Mesenchymal stem cell (in vitro differentiated cells and primary cell): ENCODE measurements at regions not wholly inside any gene's neighbourhood (a gene's known extent, or its start where the extent isn't known, plus 50 kb on each side); places are given as distances from the start of the nearest gene placed in this dataset.

ENCODE experiments used
- DNase-seq: peaks from one replicate; pipeline ENCODE4 v3.0.0-alpha.2; 2013
- H2AFZ ChIP-seq: one replicate; pipeline ENCODE4 v1.6.1; 2013; ENCODE audit warnings: low read depth, mild to moderate bottlenecking, control low read depth, inconsistent platforms, low read length, moderate library complexity
- H2AK5ac ChIP-seq: 2 replicates; pipeline ENCODE4 v1.6.1; 2013; ENCODE audit warnings: low read length, moderate library complexity, mild to moderate bottlenecking, inconsistent platforms; ENCODE audit not compliant: severe bottlenecking
- H2BK120ac ChIP-seq: one replicate; pipeline ENCODE4 v1.6.1; 2013; ENCODE audit warnings: low read depth, mild to moderate bottlenecking, inconsistent platforms, low read length, moderate library complexity
- H2BK12ac ChIP-seq, 2 experiments: one replicate each; pipeline ENCODE4 v1.6.1; 2013; ENCODE audit warnings: inconsistent platforms in 2 of 2, low read length in 2 of 2, mild to moderate bottlenecking in 2 of 2, moderate library complexity in 2 of 2, control low read depth in 1 of 2
- H2BK15ac ChIP-seq: one replicate; pipeline ENCODE4 v1.6.1; 2013; ENCODE audit warnings: mild to moderate bottlenecking, low read depth, inconsistent platforms; ENCODE audit not compliant: poor library complexity, severe bottlenecking
- H2BK5ac ChIP-seq: 2 replicates; pipeline ENCODE4 v1.6.1; 2013; ENCODE audit warnings: low read depth, mild to moderate bottlenecking, low read length, control low read depth, inconsistent platforms; ENCODE audit not compliant: poor library complexity, severe bottlenecking
- H3K14ac ChIP-seq, 2 experiments: one replicate each; pipeline ENCODE4 v1.6.1; 2013; ENCODE audit warnings: inconsistent platforms in 2 of 2, low read length in 2 of 2, control low read depth in 1 of 2, mild to moderate bottlenecking in 1 of 2, moderate library complexity in 1 of 2
- H3K18ac ChIP-seq, 2 experiments: one replicate each; pipeline ENCODE4 v1.6.1; 2013; ENCODE audit warnings: inconsistent platforms in 2 of 2, low read length in 2 of 2, control low read depth in 1 of 2, low read depth in 1 of 2, mild to moderate bottlenecking in 1 of 2
- H3K23ac ChIP-seq, 2 experiments: one replicate each; pipeline ENCODE4 v1.6.1; 2013; ENCODE audit warnings: inconsistent platforms in 2 of 2, low read length in 2 of 2, mild to moderate bottlenecking in 2 of 2, moderate library complexity in 2 of 2, control low read depth in 1 of 2
- H3K27ac ChIP-seq: 2 replicates; pipeline ENCODE4 v1.5.1; 2013; ENCODE audit warnings: mild to moderate bottlenecking, moderate library complexity, low read length, control low read depth, inconsistent platforms; ENCODE audit not compliant: poor library complexity, severe bottlenecking
- H3K27me3 ChIP-seq, 2 experiments: 2 replicates each; pipeline versions ENCODE4 v1.6.1 to v1.7.0; 2013; ENCODE audit warnings: low read length in 2 of 2, mild to moderate bottlenecking in 2 of 2, moderate library complexity in 2 of 2, control low read depth in 1 of 2, inconsistent platforms in 1 of 2; ENCODE audit not compliant: control insufficient read depth in 1 of 2, insufficient read depth in 1 of 2
- H3K36me3 ChIP-seq, 2 experiments: 2 replicates each; pipeline versions ENCODE4 v1.6.1 to v1.7.0; 2013; ENCODE audit warnings: low read length in 2 of 2, control low read depth in 1 of 2, inconsistent platforms in 1 of 2, low read depth in 1 of 2, mild to moderate bottlenecking in 1 of 2; ENCODE audit not compliant: insufficient read depth in 2 of 2, control insufficient read depth in 1 of 2
- H3K4ac ChIP-seq, 2 experiments: one replicate each; pipeline ENCODE4 v1.6.1; 2013; ENCODE audit warnings: inconsistent platforms in 2 of 2, low read length in 2 of 2, mild to moderate bottlenecking in 2 of 2, moderate library complexity in 2 of 2, control low read depth in 1 of 2, low read depth in 1 of 2
- H3K4me1 ChIP-seq: 2 replicates; pipeline ENCODE4 v1.6.1; 2013; ENCODE audit warnings: low read depth, low read length, control low read depth; ENCODE audit not compliant: control insufficient read depth, insufficient read depth
- H3K4me2 ChIP-seq: 2 replicates; pipeline ENCODE4 v1.6.1; 2013; ENCODE audit warnings: low read length, mild to moderate bottlenecking, inconsistent platforms; ENCODE audit not compliant: poor library complexity, severe bottlenecking
- H3K4me3 ChIP-seq, 2 experiments: 2 replicates each; pipeline versions ENCODE4 v1.5.1 to v1.7.0; 2013; ENCODE audit warnings: low read length in 2 of 2, mild to moderate bottlenecking in 2 of 2, control low read depth in 1 of 2, low read depth in 1 of 2; ENCODE audit not compliant: insufficient read depth in 1 of 2
- H3K79me1 ChIP-seq: replicated peaks from 2 replicates; pipeline ENCODE4 v1.6.1; 2013; ENCODE audit warnings: mild to moderate bottlenecking, control low read depth, low read length, inconsistent platforms; ENCODE audit not compliant: poor library complexity, severe bottlenecking
- H3K9ac ChIP-seq: 2 replicates; pipeline ENCODE4 v1.7.0; 2013; ENCODE audit warnings: mild to moderate bottlenecking, low read length, moderate library complexity
- H3K9me3 ChIP-seq: 2 replicates; pipeline ENCODE4 v1.7.0; 2013; ENCODE audit warnings: mild to moderate bottlenecking, low read length; ENCODE audit not compliant: control insufficient read depth
- H4K8ac ChIP-seq: one replicate; pipeline ENCODE4 v1.6.1; 2013; ENCODE audit warnings: inconsistent platforms, mild to moderate bottlenecking, low read length, moderate library complexity
- H4K91ac ChIP-seq: one replicate; pipeline ENCODE4 v1.6.1; 2013; ENCODE audit warnings: mild to moderate bottlenecking, low read length, inconsistent platforms
- WGBS: methylation state at CpG from one replicate; pipeline ENCODE4 v1.1.7; 2013; ENCODE audit warnings: mixed read lengths; 5-methylcytosine and 5-hydroxymethylcytosine counted together

DNA sequence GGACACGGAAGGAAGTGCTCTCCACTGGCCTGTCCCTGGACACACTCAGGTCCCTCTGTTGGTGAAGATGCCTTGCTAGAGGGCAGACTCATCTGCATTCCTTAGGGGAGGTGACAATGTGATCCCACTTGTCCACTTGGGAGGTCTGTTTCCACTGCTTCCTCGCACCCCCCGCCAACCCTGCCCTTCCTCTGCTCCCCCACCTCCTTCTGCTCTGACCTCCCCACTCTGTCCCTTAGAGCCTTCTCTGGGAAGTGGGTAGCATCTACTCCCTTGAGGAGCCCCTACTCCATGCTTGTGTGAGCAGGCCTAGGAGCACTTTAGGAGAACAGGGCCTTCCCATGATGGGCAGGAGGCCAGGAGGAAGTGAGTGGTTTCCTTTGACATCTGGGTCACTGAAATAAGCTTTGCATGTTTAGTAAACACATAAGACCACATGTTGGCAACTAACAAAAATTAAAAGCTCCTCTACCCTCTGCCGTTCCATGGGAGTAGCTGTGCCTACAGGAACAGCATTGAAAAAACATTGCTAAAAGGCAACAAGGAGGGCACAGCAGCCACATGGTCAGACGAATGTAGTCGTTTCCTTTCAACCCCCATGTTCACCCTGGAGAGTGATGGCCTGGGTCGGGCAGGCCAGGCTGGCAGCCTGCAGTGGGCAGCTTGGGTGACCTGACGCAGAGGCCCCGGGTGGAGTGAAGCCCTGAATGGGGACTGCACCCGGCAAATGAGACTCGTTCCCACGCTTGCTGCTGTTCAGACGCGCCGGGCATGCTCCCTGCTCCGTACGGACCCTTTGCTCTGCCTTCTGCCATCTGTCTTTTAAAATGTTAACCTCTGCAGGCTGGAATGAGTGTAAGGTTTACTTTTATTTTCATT is 634.0 kb downstream of the IRX1 start:
- no peak overlapping the region for H2AFZ ChIP-seq
- no peak overlapping the region for H2BK12ac ChIP-seq
- H2BK5ac ChIP-seq = no peak overlapping the region
- peaks cover 12% of the 10 kb centered on the region for H3K9me3 ChIP-seq
- H3K27me3 ChIP-seq = no peaks in the 10 kb centered on the region
- H2BK120ac ChIP-seq = no peak overlapping the region
- H3K9ac ChIP-seq = no peak overlapping the region
- H3K18ac ChIP-seq = no peak overlapping the region
- DNase-seq = no peak
- no peak overlapping the region for H3K4ac ChIP-seq
- 82% methylated on average over 15 of the region's 17 CpGs for WGBS
- no peak overlapping the region for H3K23ac ChIP-seq
- H2AK5ac ChIP-seq = no peak overlapping the region
- H3K27ac ChIP-seq = no peak overlapping the region
- no peak overlapping the region for H3K14ac ChIP-seq
- no peak overlapping the region for H4K8ac ChIP-seq
- H3K79me1 ChIP-seq = no peaks in the 10 kb centered on the region
- no peaks in the 10 kb centered on the region for H3K4me1 ChIP-seq
- H2BK15ac ChIP-seq = no peak overlapping the region
- H4K91ac ChIP-seq = no peak overlapping the region
- no peaks in the 10 kb centered on the region for H3K36me3 ChIP-seq
- H3K4me3 ChIP-seq = no peak overlapping the region
- H3K4me2 ChIP-seq = no peak overlapping the region

DNA sequence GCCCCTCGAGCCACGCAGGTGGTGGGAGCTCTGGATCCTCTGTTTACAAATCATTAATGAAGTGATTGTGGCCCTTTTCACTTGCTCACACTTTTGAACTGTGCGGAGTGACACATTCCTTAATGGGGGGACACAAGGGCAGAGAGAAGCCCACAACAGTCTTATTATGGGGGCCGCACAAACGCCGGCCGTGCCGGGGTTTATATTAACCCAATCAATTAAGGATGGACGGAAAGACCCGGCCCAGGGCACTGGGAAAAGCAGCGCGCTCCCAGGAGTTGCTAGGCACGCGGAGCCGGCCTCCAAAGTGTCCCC is 634.8 kb downstream of the IRX1 start:
- Histone ChIP-seq H3K4me2 (no peak overlapping the region), H3K14ac (no peak overlapping the region), H3K27me3 (no peaks in the 10 kb centered on the region), H2BK15ac (no peak overlapping the region), H3K4me1 (no peaks in the 10 kb centered on the region), H3K4me3 (no peak overlapping the region), H3K18ac (no peak overlapping the region), H3K9ac (no peak overlapping the region), H2AFZ (no peak overlapping the region), H3K9me3 (peaks cover 18% of the 10 kb centered on the region), H4K8ac (no peak overlapping the region), H3K36me3 (no peaks in the 10 kb centered on the region), H3K23ac (no peak overlapping the region), H3K27ac (no peak overlapping the region), H2BK12ac (no peak overlapping the region), H3K4ac (no peak overlapping the region), H2AK5ac (no peak overlapping the region), H2BK120ac (no peak overlapping the region), H2BK5ac (no peak overlapping the region), H4K91ac (no peak overlapping the region), H3K79me1 (no peaks in the 10 kb centered on the region)
- 78% methylated on average over 15 of the region's 15 CpGs for WGBS
- no peak for DNase-seq

DNA sequence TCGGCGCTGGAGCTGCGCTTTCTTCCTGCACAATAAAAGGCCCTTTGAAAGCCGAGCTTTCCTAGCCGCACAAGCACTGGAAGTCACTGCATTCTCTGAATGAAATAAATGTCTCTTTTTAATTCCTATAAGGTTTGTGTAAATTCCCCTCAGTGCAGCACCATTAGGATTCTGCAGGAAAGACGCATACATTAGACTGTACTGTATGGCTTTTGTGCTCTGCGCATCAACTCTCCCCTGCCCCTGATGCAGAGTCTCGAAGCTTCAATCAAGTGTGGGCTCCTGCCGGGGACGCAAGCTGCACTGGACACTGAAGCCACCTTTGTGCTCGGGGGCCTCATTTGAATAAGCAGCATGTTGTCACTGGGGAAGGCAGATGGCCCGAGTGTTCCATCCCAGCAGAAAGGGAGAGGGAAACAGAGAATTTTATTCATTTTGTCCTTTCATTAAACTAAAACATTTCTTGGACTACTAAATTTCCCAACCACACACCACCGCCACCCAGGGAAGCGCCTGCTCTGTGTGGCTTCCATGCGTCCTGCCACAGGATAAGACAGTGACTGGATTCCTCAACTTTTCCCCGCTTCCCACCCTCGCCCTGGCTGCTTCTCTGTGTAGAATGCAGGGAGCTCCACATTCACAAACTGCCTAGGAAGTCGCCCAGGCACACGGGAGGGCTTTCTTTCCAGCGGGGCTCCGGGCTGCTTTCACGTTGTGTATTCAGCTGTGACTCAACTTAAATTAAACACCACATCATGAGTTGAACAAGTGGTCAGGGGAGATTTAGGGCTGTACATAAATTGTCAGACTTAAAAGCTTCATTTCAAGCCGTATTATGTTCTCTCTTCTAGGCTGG is 635.4 kb downstream of the IRX1 start:
- 76% methylated on average over 19 of the region's 23 CpGs for WGBS
- DNase-seq = no peak
- H3K23ac ChIP-seq = no peak overlapping the region
- H3K27ac ChIP-seq = no peak overlapping the region
- H3K18ac ChIP-seq = no peak overlapping the region
- H3K4me2 ChIP-seq = no peak overlapping the region
- no peaks in the 10 kb centered on the region for H3K27me3 ChIP-seq
- peaks cover 24% of the 10 kb centered on the region for H3K9me3 ChIP-seq
- no peaks in the 10 kb centered on the region for H3K36me3 ChIP-seq
- H3K79me1 ChIP-seq = no peaks in the 10 kb centered on the region
- H3K9ac ChIP-seq = no peak overlapping the region
- no peak overlapping the region for H4K8ac ChIP-seq
- no peak overlapping the region for H3K14ac ChIP-seq
- no peak overlapping the region for H2AFZ ChIP-seq
- no peak overlapping the region for H2BK15ac ChIP-seq
- no peak overlapping the region for H2AK5ac ChIP-seq
- H2BK5ac ChIP-seq = no peak overlapping the region
- no peak overlapping the region for H3K4ac ChIP-seq
- no peak overlapping the region for H3K4me3 ChIP-seq
- no peak overlapping the region for H2BK12ac ChIP-seq
- H3K4me1 ChIP-seq = no peaks in the 10 kb centered on the region
- no peak overlapping the region for H4K91ac ChIP-seq
- H2BK120ac ChIP-seq = no peak overlapping the region

DNA sequence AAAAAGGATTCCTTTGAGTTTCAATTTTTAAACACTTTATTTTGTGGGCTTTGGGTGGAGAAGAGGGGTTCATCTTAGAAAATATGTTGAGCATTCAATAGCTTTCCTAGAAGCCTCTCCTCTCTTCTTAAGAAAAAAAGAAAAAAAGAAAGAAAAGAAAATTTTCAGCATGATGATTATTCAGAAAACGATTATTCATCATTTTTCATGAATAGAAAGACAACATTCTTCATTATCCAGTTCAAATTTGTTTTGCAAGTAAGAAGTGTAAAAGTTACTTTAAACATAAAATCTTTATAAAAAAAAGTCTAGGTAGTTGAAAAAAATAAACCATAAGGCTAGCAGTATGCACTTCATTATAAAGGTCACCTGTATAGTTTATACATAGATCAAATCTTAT is 636.5 kb downstream of the IRX1 start:
- H2BK120ac ChIP-seq = no peak overlapping the region
- H3K4me1 ChIP-seq = no peaks in the 10 kb centered on the region
- no CpG with 5 or more reads among the region's 1 CpG for WGBS
- H3K79me1 ChIP-seq = no peaks in the 10 kb centered on the region
- H2AFZ ChIP-seq = no peak overlapping the region
- no peak overlapping the region for H3K4me2 ChIP-seq
- no peak overlapping the region for H3K14ac ChIP-seq
- no peak overlapping the region for H3K4me3 ChIP-seq
- H4K8ac ChIP-seq = no peak overlapping the region
- no peaks in the 10 kb centered on the region for H3K36me3 ChIP-seq
- H4K91ac ChIP-seq = no peak overlapping the region
- H2BK15ac ChIP-seq = no peak overlapping the region
- H2BK12ac ChIP-seq = no peak overlapping the region
- H2AK5ac ChIP-seq = no peak overlapping the region
- DNase-seq = no peak
- H3K4ac ChIP-seq = no peak overlapping the region
- H3K9ac ChIP-seq = no peak overlapping the region
- H3K27ac ChIP-seq = no peak overlapping the region
- H3K23ac ChIP-seq = no peak overlapping the region
- H3K27me3 ChIP-seq = no peaks in the 10 kb centered on the region
- H2BK5ac ChIP-seq = no peak overlapping the region
- H3K9me3 ChIP-seq = peaks cover 24% of the 10 kb centered on the region
- H3K18ac ChIP-seq = no peak overlapping the region
